DMS79 (cell line): ENCODE measurements at regions not wholly inside any gene's neighbourhood (a gene's known extent, or its start where the extent isn't known, plus 50 kb on each side); places are given as distances from the start of the nearest gene placed in this dataset.

Experiments
- DNase-seq: peaks from one replicate; lab custom pipeline; 2025; lab: John Stamatoyannopoulos, UW

DNA sequence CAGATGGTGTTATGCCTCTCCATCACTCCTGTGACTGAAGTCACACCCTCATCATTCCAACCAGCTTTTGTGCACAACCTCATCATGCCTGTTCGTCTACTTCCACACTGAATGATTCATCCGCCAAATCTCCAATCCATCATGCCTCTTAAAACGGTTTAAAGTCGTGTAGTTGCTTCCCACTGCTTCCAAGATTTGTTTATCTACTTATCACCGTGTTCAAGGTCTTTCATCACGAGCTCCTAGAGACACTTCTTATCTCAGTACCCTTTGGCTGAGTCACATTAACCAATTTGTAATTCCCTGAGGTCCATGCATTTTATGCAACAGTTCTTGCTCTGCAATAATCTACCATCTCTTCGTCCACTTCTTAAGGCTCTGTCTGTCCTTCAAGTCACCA lies 592.3 kb upstream of the ID2 start:
- DNase-seq, result no peak

DNA sequence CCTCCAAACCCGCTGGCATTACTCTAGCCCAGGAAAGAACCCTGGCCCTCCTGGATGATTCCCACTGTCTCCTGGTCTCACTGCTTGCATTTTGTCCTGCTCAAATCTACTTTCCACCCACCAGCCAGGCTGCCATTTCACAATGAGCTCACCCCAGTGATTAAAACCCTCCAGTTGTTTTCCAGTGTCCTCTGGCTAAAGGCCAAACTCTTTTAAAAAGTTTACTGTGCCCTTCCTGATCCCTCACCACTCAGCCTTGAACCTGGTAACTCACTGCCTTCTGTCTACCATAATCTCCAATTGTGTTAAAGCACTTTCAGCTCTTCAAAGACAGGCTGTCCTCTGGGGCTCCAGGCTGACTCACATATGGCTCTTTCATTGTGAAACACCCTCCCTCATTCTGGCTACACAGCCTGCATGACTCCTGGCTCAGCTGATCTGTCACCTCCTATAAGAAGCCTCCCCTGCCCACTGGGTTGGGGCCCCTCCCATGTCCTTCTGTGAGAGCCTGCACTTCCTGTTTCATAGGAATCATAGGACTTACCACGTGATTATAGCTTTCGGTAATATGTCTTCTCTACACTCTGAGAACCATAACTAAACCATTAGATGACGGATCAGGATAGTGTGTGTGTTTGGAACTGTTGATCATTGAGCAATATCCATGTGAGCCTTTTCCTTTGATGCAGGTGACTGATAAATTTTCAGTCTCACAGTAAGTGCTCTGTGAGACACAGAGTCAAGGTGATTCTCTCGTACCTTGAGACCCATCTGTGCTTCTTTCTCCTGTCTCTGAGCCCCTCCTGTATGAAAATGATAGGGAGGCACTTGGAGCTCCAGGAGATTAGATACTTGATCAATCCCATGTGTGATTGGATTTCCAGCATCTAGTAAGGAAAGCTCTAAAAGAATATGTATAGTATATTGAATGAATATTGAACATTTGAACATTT lies 590.8 kb upstream of the ID2 start:
- no peak for DNase-seq

DNA sequence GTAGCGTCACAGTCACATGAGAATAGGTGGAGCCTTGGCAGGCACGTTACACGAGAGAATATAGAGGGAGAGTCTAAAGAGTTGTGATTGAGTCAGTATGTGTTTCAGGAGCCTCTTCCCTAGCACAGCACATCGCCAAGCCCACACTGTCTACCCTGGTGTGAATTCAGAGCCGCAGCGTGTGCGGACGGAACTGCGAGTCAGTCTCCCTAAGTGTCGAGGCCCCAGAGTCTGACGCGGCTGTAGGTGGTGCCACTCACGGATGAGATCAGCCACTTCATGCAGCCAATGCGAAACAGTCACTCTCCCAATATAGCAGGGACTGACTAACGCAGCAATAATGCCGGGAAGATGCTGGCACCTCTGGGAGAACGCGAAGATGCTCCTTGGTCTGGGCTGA lies 587.3 kb upstream of the ID2 start:
- no peak for DNase-seq

DNA sequence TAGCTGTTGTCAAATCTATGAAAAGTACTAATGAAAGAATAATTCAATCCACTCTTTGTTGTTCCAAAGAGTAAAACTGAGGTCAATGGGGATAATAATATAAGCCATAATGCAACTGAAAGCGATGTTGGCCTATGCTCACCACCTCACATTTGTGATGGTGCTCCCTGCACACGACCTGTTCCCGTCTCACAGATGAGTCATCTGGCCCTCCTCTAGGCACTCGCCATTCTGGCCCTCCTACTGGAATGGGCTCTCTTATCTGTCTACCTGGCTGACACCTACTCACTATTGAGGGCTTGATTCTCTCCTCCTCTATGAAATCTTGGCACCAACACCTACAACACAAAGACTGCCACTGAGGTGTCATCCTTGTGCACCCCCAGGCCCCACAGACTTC lies 585.9 kb upstream of the ID2 start:
- no peak for DNase-seq

DNA sequence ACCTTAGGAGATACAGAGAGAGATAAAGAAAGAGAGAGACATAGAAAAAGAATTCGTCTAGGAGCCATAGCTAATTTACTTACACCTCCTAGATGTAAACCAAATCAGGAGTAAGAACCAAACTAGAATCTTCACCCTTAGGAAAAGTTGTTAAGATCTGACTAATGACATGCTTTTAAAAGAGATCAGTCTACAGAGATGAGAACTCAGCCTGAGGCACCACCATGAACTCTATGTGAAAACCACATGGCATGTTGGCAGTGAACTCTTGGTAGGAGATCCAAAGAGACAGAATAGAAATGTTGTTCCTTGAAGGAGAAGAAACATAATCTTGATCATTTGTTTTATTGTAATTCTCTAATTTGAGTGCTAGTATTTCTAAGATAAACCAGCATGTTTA lies 585.4 kb upstream of the ID2 start:
- DNase-seq, result no peak

DNA sequence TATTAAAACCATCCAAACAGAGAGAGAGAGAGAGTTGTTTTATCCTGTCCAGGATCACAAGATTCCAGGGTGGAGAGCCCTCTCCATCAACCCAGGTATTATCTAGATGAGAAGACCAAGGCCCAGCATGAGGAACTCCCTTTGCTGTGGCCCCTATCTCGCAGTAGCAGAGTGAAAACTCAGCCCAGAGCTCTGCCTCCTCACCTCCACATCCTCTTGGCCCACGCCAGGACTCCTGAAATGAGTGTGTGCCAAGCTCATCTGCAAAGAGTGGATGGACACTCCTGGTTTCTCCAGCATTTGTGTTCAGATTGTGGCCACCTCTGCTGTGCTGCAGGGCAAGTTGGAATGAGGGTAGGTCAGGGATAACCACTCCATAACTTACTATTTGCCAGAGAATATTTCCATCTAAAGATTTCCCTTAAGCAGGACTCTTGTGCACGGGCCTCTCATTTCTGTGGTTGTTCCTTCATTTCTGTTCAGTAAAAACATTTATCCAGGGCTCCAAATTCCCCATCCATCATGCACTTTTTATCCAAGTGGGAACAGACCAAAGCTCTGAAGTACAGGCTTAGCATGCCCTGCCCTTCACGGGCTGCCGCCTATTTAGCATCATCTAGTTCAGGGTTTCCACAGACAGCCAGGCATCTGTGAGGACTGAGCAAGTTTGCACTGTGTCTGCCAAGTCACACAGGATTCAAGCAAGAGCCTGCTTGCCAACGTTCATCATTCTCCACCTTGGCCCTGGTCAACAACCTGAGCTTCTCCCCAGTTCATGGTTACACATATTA lies 583.2 kb upstream of the ID2 start:
- DNase-seq, result no peak

DNA sequence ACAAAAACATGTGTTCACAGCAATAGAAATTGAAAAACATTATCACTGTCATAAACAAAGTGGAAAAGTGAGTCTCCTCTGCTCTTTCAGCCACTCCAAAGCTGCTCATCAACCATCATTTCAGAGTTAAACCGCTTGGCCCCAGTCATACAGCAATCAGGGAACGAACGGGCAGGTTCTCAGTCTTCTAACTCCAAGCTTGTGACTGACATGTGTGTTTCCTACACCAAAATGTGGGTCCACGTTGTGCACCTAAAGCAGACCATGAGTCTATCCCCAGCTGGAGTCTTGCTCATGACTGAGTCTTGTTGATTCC lies 582.6 kb upstream of the ID2 start:
- no peak for DNase-seq

DNA sequence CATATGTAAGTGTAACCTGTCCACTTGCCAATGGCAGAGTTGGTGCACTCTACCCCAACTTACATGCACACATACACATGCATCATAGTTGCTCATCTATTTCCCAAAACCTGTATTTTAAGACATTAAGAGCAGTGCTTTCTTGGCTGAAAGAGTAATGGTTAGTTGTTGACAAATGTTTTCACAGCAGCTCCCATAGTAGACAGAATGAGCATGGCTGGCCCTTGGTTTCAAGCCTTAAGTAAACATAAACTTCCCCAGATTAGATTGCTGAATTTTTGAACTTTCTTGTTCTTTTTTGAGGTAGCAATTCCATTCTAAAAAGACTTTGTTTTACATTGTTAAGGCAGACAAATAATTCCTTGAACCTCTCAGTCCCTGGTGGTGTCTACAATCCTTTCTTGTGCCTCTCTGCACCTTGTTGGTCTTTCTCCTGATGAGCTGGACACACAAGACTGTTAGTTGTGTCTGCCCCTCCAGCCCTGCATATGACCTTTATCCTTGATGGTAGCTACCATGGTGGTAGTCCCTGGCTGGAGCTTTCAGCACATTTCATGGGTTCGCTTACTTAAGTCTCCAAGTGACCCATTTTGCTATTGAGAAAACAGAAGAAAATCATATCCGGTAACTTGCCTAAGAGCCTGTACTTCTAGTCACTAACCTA lies 580.1 kb upstream of the ID2 start:
- DNase-seq, result no peak

DNA sequence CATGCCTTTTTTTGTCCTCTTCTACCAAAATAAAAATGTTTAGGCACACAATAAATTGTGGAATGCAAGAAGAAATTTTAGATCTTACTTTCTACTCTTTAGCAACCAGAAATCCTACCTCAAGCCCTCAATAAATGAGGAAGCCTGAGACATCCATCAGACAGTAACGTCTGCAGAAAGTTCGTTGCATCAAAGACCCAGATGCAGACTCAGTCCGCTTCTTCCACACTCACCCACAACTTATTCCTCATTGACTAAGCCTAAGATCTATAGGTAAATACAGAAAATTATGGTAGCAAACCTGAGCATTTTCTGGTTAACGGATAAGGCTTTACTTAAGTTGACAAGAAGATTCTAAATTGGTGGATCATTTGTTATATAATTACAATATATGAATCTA lies 579.4 kb upstream of the ID2 start:
- DNase-seq, result no peak

DNA sequence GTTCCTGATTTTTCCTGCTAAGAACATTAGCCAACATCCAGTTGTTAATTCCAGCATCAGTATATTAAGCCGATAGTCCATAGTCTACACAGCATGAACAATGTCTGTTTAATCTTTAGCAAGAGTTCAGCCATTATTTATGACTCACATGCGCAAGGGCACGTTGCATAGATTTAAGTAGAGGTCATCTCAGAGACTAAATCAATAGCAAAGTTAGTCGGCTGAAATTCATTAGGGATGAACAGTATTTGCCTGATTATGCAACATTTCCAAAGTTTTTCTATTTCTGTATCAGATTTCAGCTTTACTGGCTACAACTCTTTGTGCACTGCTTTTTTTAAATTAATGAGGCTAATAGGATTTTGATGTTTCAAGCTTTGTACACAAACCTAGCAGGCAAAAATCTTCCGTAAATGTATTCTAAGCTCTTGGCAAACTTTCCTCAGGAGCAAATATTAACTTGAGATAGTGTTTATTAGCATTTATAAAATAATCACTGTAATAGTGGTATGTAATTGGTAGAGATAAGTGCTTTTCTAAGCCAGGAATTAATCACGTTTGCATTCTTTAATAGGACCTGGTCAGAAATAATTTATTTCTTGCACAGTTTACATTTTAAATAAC lies 578.7 kb upstream of the ID2 start:
- DNase-seq, result no peak

DNA sequence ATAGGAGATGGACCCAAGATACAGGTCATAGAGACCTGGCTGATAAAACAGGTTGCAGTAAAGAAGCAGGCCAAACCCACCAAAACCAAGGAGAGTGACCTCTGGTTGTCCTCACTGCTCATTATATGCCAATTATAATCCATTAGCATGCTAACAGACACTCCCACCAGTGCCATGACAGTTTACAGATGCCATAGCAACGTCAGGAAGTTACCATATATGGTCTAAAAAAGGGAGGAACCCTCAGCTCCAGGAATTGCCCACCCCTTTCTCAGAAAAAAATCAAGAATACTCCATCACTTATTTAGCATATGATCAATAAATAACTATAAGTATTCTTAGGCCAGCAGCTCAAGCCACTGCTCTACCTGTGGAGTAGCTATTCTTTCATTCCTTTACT lies 574.7 kb upstream of the ID2 start:
- DNase-seq, result no peak

DNA sequence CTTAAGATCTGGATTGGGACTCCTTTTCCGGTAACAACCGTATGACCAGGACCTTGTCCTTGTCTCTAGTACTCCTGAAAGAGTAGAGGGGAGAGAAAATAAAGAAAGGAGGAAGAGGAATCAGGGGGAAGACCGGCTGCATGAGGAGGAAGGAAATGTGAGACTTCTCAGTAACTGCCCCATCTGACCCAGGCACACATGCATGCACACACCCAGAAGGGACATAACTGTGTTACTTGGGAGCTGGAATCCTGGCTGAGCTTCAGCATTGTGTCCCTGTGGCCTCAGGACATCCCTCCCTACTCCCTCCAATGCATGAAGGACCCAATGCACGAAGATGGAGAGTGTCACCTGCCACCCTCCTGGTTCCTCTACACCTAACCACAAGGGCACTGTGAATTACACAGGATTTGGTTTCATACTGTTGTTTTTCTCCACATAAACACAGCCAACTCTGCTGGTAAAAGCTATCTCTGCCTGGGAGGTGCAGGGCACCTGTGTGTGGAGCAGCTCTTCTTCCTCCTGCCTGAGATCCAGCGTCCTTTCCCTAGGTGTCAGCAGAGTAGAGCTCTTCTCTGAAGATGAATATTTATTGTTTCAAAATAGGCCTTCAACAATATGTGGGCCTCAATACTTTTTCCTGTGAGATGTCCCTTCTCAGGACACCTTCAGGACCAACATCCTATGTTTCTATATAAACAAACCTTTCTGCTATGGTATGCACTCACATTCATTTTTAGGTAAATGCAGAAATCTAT lies 574.1 kb upstream of the ID2 start:
- DNase-seq, result no peak

DNA sequence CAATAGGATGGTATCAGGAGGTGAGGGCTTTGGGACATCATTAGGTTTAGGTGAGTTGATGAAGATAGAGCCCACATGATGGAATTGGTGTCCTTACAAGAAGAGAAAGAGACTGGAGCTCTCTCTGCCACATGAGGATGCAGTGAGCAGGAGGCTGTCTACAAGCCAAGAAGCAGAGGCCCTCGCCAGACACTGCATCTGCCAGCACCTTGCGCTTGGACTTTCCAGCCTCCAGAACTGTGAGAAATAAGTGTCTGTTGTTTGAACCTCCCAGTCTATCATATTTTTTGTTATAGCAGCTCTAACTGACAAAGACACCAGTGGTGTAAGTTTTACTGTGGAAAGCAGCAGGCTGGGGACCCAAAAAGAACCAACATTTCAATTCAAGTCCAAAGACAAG lies 571.1 kb upstream of the ID2 start:
- no peak for DNase-seq

DNA sequence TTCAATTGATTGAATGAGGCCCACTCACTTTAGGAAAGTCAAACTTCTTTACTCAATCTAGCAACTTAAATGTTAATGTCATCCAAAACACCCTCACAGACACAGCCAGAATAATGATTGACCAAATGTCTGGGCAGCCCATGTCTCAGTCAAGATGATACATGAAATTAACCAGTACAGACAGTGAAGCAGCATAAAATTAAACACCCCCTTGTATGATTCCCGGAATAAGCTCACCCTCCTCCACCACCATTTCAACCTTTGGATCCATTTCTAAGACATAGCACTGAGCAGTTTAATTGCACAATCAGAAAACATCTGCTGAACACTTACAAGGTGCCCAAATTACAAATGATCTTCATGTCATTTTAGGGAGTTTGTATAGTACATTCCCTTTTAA lies 570.7 kb upstream of the ID2 start:
- no peak for DNase-seq

DNA sequence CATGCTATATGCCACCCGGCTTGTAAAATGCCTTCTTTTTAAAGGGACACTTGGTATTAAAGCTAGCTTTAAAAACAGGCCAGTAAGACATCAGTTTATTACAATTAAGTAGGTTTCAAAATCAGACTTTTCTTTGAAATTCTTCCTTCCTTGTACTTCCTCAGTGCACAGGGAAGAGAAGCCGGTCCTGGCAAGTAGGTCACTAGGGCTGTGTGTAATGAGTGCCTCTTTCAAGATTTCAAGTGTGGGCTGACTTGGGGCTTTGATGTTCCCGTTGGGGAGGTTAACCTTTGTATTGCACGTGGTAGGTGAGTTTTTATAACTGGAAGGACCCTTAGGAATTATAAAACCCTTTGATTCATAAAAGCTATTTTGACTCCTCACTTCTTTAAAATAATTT lies 566.4 kb upstream of the ID2 start:
- DNase-seq, result no peak

DNA sequence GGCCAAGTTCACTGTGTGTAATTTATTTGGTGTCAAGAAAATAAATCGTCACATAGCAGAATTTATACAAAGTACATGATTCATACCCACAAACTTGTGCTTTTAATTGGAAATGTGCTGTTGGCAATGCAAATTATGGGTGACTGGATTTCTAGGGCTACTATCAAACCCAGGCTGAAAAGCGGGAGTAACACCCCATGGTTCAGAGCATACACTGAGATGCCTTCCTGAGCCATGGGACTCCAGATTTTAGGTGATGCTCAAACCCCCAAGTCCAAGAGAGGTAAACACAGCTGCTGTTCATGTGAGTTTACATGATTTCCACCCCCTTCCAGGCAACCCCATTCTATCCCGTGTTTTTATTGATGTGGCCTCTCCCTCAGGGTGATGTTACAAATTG lies 565.9 kb upstream of the ID2 start:
- no peak for DNase-seq

DNA sequence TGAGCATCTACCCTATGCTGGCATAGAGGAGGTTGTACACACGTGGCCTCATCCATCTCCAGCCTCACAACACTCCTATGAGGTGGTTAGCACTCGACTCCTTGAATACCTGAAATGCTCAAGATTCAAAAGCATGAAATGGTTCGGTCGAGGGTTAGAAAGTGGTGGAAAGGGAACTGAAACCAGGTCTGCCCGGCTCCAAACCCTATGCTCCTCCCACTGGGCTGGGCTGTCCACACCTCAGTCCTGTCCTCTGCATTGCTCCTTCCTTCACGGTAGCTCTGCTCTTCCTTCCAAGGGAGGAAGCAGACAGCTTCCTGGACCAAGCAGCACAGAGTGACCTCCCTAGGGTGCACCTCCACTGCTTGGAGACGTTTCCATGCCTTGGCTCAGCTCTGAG lies 565.2 kb upstream of the ID2 start:
- DNase-seq, result no peak

DNA sequence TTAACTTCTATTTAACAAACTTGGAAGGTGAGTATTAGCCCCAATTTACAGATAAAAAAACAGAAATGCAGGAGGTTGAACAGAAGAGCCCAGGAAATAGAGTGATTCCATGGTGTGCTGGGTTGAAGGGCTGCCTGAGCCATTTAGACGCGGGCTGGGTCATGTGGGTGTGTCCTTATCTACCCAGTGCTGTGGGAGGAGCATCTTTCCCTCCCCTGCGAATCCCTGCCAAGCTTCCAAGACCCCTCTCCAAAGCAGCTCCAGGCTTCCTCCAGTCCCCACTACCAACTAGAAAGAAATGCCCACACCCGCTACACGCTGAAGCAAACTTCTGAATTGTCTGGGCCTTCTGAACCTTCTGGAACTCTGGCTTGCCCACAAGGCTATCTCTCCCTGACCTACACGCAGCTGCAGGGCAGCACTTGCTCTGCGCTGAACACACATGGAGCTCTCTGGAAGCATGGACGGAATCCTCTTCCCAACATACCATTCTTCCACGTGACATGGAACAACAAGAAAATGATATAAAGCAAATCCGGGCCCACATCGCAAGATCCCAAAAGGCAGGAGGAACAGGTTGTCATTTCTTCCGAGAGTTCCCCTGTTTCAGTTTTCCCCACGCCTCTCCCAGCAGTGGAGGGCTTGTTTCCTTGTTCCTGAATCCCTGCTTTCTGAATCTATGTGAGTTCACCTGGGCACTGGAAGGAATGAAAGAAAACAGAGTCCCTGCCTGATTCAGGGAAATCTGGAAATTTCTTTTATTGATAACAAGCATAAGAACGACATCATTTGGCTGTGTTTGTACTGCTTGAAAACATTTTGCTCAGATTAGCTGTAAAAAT lies 562.7 kb upstream of the ID2 start:
- DNase-seq, result no peak

DNA sequence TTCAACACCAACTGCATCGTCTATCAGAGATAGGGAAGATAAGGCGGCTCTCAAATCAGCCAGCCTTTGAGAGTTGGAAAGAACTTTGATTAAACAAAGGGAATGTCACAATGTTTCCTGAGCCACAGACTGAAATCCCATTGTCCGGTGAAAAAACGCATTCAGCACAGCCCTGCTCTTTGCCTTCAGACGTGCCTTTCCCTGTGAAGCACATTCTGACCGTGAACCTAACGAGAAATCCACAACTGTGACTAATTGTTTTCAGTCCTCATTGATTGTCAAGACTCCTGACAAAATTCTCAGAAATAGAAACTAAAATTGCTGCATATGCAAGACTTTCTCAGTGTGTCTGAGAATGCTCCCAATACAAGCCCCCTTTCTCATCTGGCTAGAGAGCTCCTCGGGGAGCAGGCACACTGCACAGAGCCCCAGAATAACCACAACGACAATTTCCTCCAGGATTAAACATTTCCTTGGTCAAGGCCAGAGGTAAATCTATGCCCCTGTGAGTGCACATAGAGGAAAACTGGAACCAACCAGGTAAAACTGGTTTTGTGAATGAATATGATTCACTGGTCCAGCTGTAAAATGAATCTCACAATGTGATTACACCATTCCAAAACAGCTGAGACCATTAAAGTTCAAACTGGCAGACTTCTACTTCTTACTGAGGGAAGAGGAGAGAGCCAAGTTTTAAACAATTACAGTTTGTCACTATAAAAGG lies 561.9 kb upstream of the ID2 start:
- no peak for DNase-seq

DNA sequence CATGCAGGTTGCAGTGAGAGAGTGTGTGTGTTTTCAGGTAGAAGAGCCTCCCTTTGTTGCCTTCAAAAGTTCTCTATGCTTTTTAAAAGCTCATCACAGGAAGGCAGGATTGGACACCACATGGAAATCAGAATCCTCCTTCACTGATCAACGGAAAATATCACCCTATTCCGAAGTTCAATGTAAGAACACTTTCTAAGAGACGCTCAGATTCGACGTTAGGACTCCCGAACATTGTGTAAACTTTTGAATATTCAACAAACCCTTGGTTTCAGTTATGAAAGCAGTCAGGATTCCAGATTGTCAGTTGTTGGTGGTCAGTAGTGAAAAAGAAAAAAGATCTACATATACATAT lies 561.4 kb upstream of the ID2 start:
- no peak for DNase-seq
